COLO668 (cell line): ENCODE measurements at regions not wholly inside any gene's neighbourhood (a gene's known extent, or its start where the extent isn't known, plus 50 kb on each side); places are given as distances from the start of the nearest gene placed in this dataset.

Source experiments
- DNase-seq: peaks from one replicate; lab custom pipeline; 2025; ENCODE audit not compliant: unreplicated experiment; lab: John Stamatoyannopoulos, UW

DNA sequence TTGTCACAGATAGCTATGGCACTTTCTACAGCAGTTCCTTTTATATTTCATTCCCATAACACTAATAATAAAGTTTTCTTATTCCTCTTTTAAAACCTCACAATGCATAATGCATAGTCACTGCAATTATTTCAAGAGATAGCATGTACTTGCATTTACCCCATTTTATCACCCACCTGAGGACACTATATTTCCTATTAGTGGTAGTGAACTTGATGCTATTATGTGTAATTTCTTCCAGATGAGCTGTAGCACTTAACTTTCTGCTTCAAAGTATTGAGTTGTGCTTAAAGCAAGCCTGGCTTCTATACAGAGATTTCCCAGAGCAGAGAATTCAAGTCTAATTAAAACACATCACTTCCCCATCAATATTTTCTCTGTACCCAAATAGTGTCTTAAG lies 461.1 kb downstream of the HTR7 start:
- no peak for DNase-seq

DNA sequence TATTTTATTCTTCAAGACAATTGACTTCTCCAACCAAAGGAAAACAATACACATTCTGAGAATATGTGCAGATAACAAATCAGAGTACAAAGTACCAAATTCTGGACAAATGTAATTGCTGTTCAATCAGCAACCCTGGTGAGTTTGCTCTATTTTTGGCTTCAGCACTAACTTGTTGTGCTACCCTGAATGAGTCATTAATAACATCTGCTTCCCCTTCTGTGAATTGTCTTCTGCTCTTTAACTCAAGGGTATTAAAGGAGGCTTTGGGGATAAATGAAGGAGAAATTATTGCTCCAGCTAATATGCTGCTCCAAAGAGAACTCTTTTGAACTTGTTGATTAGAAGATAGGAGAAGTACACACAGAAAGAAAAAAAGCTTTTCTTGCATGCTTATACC lies 459.3 kb downstream of the HTR7 start:
- DNase-seq: no peak

DNA sequence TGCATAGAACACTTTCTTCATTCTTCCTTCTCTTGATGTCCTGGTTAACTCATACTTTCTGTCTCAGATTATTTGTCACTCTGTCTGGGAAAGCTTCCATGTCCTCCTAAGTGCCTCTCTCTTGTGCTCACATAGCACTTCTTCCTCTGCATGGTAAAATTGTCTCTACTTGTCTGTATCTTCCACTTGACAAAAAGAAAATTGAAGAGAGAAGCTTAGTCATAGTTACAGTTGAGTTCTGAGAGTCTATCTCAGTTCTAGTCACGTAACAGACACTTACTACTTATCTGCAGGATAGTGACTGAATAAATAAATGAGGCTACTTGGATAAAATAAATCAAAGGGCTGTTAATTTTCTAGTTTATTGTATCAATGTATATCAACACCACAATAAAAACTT lies 458.1 kb downstream of the HTR7 start:
- no peak for DNase-seq

DNA sequence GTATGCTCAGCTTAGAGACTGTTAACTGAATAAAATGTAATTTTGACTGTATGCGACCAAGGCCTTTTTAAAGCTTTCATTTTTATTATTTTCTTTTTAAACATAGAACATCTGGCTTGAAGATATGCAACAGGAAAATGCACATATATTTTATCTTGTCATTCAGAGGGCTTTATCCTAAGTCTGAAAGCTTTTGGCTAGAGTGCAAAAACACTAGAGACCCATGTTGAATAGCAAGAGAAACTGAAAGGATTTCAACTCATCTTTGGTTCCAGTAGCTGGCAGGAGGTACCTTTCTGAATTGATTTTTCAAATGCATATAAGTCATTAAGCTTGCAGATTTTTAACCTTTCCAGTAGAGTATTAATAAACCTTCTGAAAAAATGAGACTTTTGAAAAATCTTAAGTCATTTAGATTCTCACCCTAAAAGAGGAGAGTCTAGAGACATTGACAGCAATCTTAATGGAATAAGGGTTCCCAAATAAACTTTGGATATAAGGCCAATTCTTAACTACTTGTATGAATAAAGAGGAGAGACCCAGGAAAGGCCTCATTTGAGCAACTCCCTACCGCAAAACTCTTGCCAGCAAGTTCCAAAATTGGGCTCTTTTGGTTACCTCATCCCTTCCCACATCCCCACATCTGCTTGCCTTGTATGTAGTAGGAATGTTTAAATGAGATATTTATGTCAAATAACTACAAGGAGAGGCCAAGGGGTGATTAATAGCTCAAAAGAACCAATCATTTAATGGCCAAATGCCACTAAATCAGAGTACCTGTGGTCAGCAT lies 454.4 kb downstream of the HTR7 start:
- no peak for DNase-seq

DNA sequence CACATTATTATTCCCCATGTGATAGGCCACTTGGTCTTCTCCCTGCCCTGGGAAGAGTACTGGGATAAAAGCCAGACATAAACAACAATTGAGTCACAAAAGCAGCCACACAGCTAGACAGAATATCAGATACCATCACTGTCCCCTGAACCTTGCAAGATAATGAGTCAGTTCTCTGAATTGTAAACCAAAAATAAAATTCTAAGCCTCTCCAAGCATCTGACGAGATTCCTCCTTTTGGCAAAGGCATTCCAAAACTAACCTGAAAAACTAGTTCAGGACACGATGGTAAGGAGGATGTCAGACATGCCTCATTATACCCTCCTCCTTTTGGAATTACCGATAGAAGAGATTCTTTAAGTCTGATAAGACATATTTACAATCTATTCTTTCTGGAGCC lies 450.7 kb downstream of the HTR7 start:
- no peak for DNase-seq

DNA sequence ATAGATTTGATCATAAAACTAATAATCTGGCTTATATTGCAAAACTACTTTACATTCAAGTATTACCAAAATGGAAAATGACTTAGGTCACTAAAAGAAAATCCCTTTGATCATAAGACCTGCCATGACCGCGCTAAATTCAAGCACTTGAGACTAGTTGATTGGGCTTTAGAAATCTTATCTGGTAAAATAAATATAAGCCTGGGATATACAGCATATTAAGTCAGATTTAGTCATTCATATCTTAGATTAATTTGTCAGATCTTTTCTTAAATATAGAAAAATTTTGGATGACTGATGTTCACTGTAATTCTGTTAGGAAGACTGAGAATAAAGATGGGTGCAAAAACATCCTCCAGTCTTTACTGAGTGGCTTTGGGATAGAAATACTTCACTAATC lies 450.0 kb downstream of the HTR7 start:
- no peak for DNase-seq

DNA sequence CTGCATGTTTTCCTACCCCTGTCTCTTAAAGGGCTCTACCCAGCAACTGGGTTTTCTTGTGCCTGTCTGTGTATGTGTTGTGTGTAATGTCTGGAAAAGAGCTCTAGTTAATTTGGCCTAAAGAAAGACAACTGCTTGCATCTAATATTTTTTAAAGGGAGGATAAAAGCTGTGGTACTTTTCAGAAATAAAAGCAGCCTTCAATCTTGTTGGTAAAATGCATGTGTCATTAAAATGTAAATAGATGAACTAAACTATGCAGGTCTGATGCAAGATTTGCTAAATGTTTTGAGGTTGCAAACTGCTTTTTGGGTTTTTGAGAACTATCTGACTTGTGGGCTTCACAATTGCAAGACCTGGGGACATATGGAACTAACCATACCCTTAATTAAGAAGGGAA lies 445.3 kb downstream of the HTR7 start:
- DNase-seq: no peak

DNA sequence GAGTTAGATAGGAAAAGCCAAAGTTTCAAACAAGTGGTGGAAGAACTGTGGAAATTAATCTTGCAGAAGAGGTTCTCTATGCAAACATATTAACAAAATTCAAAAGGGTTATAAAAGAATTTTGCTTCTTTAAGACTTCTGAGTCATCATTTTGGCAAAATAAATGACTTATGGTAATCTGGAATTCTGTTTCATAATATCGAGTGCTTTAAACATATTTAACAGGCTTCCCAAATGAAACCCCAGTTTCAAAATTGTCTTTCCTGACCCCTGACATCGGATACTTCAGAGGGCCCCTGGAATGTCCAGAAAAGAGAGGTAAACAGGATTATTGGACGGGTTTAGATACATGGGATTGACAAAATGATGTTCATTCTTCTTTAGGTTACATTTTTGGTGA lies 444.6 kb downstream of the HTR7 start:
- DNase-seq: no peak

DNA sequence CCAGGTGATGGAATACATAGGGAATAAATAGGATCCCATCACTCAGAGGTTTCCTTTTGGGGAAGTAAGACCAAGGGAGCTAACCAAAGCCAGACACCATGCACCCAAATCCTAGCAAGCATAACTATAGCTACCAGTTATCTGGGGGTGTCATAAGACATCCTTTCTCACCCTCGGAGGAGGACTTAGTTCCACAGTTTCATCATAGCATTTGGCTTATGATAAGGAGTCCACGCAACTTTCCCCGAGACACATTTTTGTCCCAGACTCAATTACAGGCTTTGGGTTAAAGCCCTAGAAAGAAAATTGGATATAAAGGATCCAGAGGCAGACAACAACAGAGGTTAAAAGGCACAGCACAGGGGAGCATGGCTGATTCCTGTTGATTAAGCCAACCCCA lies 442.9 kb downstream of the HTR7 start:
- DNase-seq: no peak

DNA sequence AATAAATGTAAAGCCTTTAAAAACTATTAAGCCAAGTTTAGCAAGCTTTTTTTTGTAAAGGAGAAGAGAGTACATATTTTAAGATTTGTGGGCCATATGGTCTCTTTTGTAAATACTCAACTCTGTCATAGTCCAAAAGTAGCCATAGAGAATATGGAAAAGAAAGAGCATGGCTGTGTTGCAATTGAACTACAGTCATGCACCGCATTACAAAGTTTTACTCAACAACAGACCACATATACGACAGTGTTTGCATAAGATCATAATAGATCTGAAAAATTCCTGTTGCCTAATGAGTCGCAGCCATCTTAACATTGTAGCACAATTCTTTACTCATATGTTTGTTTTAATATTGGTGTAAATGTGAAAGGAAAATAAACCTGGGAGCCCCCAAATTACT lies 440.8 kb downstream of the HTR7 start:
- no peak for DNase-seq

DNA sequence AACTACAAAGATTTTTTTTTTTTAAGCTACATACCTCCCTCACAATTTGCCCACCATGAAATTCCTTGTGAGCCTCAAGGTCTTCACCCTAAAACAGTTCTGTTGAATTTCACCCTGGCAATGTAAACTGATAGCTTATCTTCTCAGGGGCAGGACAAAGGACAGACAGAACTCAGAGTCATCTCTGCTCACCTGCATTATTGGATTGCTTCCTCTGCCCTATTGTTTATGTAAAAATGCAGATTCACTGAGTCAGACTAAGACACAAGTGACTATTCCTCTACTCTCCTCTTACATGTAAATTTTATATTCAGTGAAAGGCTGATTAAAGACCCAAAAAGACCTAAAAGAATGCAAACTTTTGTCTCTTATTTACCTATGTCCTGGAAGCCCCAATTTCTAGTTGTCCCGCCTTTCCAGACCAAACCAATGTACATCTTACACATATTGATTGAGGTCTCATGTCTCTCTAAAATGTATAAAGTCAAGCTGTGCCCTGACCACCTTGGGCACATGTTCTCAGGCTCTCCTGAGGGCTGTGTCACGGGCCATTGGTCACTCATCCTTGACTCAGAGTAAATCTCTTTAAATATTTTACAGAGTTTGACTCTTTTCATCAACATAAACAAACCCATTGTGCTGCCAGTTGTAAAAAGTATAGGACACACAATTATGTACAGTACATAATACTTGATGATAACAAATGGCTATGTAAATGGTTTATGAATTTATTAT lies 440.2 kb downstream of the HTR7 start:
- no peak for DNase-seq

DNA sequence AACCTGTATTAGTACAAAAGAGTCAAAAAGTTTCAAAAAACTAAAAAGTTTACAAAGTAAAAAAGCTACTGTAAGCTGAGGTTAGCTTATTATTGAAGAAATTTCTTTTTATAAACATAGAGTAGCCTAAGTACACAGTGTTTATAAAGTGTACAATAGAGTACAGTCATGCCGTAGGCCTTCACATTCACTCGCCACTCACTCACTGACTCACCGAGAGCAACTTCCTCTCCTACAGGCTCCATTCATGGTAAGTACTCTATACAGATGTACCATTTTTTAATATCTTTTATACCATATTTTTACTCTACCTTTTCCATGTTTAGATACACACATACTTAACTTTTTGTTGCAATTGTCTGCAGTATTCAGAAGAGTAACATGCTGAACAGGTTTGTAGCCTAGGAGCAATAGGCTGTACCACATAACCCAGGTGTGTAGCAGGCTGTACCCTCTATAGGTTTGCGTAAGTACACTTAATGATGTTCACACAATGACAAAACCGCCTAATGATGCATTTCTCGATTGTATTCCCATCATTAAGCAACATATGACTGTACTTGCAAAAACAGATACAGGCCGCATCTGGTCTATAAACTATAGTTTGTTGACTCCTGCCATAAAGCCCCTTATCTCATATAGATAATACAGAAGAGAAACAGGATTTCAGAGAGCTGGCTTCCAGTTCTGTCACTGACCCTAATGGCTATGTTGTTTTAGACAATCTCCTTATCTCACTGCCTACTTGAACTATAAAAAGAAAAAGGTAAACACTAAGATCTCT lies 438.8 kb downstream of the HTR7 start:
- no peak for DNase-seq

DNA sequence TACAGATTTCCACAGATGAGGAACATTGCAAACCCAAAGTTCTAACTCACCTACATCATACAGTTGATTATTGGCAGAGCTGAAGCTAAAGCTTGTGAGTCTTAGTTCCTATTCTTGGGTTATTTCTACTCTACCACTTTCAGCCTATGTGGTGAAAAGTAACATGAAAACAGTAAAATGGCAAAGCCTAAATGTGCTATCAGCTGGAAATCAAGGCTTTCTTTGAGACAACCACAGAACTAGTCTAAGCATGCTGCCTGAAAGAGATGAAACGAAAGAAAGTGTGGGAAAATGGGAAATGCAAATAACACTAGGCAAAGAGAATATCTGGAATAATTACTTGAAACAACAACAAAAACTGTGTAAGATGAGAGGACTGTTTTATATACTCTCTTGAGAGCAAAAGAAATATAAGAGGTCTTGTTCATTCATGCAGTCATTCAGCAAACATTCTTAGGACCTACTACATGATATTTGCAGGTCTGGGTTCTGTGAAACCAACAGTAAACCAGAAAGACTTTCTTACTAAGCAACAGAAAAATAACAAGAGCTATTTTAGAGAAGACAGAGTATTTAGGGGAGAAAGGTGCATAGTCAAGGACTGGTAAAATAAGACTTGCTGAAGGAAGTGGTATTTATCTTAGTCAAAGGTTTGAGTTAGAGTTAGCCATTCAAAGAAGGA lies 437.1 kb downstream of the HTR7 start:
- DNase-seq: no peak

DNA sequence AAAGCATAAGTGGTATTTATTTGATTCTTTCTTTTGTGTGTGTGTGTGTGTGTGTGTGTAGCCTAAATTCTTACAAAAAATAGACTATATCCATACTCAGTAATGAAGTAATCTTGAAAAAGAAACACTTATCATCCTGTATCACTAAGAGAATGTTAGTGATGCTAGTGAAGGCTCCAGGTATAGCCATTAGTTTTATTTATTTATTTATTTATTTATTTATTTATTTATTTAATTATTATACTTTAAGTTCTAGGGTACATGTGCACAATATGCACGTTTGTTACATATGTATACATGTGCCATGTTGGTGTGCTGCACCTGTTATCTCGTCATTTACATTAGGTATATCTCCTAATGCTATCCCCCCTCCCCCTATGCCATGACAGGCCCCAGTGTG lies 436.0 kb downstream of the HTR7 start:
- DNase-seq: no peak

DNA sequence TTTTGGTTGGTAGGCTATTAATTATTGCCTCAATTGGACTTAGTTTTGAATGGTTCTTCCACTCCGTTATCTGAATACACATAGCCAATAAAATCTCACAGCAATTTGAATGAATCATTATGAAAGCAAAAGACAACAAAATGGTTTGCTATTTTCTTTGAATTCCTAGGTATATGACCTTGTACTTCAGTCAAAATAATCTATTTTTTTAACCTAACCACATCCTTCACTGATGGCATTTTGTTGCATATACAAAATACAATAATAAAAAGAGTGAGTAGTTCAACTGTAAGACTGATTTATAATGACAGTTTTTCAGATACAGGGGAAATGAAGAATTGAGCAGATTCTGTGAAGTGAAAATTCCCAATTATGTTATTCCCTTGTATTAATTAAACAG lies 433.1 kb downstream of the HTR7 start:
- no peak for DNase-seq

DNA sequence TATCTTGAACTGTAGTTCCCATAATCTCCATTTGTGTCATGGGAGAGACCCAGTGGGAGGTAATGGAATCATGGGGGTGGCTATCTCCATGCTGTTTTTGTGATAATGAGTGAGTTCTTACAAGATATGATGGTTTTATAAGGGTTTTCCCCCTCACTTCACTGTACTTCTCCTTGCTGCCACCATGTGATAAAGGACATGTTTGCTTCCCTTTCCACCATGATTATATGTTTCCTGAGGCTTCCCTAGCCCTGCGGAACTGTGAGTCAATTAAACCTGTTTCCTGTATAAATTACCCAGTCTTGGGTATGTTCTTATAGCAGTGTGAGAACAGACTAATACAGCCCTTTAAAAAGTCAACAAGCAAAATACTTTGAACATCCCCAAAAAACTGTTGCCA lies 427.7 kb downstream of the HTR7 start:
- DNase-seq: no peak

DNA sequence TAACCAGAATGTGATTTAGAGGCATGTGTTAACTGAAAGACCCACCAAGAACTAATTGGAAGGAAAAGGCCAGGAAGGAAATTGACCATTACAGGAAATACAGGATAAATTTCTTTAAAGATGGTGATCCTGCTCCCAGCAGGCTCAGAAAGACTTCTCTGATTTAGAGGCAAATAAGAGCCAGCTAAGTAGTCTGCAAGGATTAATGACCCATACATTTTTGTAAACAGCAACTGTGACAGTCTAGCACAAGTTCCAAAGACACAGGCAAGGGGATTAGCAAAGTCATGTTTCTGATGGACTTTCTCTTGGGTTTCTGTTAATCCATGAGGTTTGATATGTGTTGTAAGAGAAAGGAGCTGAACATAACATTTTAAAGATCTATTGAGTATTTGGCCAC lies 425.0 kb downstream of the HTR7 start:
- DNase-seq: no peak

DNA sequence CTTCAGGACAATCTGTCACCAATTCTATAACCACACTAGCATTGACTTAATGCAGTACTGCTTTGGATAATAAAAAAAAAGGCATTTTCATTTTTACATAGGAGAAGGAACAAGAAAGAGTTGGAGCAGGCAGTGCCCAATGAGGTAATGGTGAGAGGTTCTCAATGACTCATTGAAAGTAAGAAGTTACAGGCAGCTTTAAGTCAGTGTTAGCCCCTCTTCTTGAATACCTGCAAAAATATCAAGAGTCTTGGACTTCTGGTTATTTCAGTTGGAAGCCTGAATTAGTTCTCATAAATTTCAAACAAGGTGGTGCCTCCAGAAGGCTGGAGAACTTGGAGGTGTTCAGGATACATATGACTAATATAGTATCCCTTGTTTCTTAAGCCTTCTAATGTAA lies 422.5 kb downstream of the HTR7 start:
- no peak for DNase-seq

DNA sequence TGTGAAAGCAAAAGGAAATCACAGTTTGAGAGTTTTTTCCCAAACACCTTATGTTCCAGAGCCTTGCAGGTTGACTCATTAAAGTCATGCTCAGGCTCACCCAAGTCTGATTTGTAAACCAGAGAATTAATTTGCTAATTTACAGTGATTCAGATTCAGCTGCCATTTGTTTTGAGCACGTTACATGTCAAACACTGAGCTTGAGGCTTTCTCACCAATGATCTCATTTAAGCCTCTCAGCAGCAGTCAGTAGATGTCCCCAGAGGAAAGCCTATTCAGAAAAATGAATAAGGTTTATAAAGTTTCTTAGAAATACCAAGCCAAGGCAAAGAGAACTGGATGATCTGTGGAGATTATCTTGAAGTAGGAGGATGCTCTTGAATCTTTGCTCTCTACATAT lies 420.4 kb downstream of the HTR7 start:
- DNase-seq: no peak

DNA sequence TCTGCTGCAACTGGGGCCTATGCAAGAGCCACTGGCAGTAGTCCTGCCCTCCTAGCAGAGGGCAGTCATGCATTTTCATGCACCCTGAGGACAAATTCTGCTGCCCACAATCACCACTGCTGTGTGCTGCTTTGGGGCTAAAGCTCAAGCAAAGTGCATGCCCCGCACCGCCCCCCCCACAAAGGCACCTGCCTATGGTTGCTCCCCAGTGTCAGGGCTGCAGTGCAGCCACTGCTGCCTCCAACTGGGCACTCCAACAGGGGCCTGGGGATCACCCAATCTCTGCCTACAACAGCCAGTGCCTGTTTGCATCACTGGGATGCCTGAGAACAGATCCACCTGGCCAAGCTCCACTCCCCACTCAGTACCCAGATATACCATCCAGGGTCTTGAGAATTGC lies 417.0 kb downstream of the HTR7 start:
- DNase-seq: no peak

DNA sequence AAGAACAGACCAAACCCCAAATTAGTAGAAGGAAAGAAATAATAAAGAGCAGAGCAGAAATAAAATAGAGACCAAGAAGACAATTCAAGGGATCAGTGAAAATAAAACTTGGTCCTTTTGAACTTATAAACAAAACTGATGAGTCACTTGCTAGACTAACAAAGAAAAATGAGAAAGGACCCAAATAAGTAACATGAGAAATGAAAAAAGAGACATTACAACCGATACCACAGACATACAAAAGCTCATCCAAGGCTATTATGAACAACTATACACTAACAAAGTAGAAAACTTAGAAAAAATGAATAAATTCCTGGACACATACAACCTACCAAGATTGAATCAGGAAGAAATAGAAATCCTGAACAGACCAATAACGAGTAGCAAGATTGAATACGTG lies 414.5 kb downstream of the HTR7 start:
- DNase-seq: no peak
